Astrocyte of the cerebellum (primary cell): ENCODE measurements at regions not wholly inside any gene's neighbourhood (a gene's known extent, or its start where the extent isn't known, plus 50 kb on each side); places are given as distances from the start of the nearest gene placed in this dataset.

Source experiments
- DNase-seq: peaks from one replicate; pipeline ENCODE4 v3.0.0-alpha.2; 2011; ENCODE audit warnings: low read depth
- H3K4me3 ChIP-seq: 2 replicates; pipeline ENCODE4 v1.5.1; 2011; ENCODE audit warnings: mild to moderate bottlenecking, low read depth, low read length, moderate library complexity
- in situ Hi-C: cut with HindIII; loops from 2 replicates; pipeline ENCODE4 v1.10.0; 2017; ENCODE audit warnings: low sequenced_read_pairs
- TF ChIP-seq, protein P1 (sequence below): IDR thresholded peaks from 2 replicates; pipeline ENCODE4 v1.5.1; 2012; ENCODE audit warnings: low read length, low read depth, moderate library complexity, mild to moderate bottlenecking; ENCODE audit errors: missing control alignments

DNA sequence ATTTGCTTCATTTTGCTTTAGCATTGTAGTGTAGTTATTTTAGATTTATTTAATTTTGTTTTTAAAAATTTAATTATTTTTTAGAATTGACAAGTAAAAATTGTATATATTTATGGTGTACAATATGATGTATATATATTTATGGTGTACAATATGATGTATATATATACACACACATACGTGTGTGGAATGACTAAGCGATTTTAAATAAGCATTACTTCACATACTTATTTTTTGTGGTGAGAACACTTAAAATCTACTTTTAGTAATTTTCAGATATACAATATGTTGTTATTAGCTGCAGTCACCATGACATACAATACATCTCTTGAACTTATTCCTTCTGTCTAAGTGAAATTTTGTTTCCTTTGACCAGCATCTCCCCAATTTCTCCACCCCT, 172.9 kb downstream of the SPRY1 start:
- in situ Hi-C loops, result no loop called here

DNA sequence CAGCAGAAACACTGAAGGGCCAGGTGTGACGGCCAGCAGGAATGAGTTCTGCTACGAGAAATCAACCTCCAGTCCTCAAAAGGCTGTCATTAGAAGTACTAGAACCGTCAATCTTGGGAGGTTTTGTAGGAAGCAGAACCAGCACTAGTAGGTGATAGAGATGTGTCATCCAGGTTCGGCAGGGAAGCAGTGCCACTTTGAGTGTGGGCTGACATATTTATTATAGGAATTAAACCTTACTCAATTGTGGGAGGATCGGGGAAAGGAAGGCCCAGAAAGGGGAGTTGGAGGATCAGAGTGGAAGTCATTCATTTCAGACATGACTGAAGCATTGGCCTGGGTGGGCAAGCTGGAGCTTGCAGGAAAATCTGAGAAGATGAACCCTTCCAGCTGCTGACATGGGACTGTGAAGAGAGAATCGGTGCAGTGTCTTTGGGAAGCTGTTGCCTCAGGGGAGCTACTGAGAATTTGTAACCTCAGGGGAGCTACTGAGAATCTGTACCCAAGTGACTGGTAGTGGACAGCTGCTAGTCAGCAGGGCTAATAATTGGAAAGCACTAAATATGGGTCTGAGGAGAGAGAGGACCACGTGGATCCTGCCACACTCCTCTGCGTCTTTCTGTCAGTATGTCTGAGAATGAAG, 177.4 kb downstream of the SPRY1 start:
- no peak for DNase-seq
- H3K4me3 ChIP-seq, result no peak overlapping the region
- in situ Hi-C loops, result no loop called here
- TF ChIP-seq, protein P1, sequence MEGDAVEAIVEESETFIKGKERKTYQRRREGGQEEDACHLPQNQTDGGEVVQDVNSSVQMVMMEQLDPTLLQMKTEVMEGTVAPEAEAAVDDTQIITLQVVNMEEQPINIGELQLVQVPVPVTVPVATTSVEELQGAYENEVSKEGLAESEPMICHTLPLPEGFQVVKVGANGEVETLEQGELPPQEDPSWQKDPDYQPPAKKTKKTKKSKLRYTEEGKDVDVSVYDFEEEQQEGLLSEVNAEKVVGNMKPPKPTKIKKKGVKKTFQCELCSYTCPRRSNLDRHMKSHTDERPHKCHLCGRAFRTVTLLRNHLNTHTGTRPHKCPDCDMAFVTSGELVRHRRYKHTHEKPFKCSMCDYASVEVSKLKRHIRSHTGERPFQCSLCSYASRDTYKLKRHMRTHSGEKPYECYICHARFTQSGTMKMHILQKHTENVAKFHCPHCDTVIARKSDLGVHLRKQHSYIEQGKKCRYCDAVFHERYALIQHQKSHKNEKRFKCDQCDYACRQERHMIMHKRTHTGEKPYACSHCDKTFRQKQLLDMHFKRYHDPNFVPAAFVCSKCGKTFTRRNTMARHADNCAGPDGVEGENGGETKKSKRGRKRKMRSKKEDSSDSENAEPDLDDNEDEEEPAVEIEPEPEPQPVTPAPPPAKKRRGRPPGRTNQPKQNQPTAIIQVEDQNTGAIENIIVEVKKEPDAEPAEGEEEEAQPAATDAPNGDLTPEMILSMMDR, result no peak

More for the DNA sequence above, 172.9 kb downstream of the SPRY1 start:
- H3K4me3 ChIP-seq, result no peak overlapping the region
- TF ChIP-seq, protein P1, result no peak
- DNase-seq, result no peak

DNA sequence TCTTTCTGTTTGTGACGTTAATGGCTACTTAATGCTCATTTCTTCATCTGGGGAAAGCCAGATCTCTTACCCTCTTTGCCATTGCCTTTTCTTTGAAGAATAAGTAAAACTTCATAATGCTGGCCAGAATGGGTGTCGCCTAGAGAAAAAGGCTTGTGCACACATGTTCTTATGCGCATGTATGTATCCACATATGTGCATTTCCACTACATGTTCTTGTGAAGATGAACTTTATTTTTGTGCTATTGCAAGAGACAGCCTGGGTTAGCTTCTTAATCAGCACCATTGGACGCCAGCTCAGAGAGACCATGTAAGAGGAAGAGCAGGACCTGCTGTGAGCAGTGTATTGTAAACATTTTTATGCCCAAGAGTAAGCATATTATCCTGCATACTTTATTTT, 178.7 kb downstream of the SPRY1 start:
- TF ChIP-seq, protein P1, result no peak
- no peak for DNase-seq
- no peak overlapping the region for H3K4me3 ChIP-seq

DNA sequence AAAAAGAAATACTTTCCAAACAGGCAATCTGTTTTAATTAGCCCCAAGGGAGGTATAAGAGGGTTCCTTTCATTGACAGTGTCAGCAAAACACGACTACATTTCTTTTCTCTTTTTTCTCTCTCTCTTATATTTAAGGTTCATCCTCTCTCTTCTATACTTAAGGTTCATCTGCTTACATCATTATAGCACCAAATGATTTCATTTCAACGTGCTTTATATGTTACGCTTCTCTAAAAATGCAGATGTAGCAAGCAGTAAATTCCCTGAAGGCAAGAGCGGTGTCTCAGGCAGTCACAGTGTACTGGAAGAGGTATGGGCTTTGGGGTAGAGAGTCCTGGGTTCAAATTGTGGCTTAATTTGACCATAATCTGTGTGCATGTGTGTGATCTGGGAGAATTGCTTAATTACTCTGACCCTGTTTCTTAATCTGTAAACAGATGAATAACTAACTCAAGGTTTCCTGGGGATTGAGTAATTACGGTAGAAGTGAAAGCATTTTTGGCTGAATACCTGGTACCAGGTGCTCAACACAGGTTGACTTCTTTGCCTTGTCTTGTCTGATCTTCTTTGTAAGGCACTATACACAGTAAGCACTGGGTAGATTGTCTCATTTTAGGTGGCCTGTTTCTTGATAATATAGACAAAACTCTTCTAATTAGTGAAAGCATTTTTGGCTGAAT, 180.8 kb downstream of the SPRY1 start:
- H3K4me3 ChIP-seq, result no peak overlapping the region
- TF ChIP-seq, protein P1, result no peak
- DNase-seq, result no peak
- in situ Hi-C loops, result no loop called here

More for the DNA sequence above, 178.7 kb downstream of the SPRY1 start:
- in situ Hi-C loops, result no loop called here

DNA sequence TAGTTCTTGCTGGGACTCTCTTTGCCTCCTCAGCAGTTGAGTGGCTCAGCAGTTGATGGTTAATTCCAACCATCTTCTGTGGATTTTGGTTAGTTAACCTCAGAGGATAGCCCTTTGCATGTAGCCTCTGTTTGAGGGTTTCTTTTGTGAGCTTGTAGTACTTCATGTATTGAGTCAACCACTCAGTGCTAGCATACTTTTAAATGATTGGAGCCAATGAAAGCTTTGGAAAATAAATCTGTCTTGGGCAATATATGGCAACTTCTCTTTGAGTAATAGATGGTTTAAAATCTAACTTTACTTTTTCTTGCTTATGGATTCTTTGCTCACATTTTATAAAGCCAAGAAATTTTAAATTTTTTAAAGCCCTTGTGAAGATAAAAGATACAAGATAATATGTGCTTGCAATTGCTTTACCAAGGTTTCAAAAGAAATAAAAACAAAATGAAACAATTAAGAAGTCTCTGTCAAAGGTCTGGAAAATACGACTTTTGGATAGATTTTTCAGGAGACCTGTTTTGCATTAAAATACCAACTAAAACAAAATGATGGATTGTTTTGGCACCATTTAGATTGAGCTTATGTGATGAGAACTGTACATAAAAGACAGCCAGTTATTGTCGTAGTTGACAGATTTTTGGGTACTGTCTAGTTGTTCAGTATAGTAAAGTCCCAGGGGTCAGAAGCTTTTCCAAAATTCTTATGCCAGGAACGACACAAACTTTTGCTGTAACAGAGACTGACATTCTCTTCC, 181.9 kb downstream of the SPRY1 start:
- in situ Hi-C loops, result no loop called here
- no peak overlapping the region for H3K4me3 ChIP-seq
- TF ChIP-seq, protein P1, result no peak
- DNase-seq, result no peak

DNA sequence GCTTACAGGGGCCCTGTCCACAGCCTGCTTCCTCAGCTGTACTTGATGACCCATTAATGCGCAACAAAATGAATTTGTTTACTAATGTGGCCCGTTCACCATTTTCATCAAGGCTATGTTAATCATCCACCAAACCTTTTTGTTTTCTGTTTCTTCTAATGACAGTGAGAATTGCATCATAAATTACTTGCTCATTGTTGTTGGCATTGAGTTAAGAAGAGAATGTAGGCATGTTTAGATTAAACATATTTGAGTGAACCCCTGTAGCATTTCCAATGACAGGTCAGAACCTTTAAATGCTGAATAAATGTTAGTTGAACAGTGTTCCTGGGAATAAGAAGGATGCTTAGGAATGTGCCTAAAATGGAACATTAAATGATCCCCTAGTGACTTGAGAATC, 183.4 kb downstream of the SPRY1 start:
- in situ Hi-C loops, result no loop called here
- TF ChIP-seq, protein P1, result no peak

More for the DNA sequence above, 183.4 kb downstream of the SPRY1 start:
- DNase-seq, result no peak
- no peak overlapping the region for H3K4me3 ChIP-seq
